Inflammatory macrophage treated with lipopolysaccharide for 4 hours (primary cell): ENCODE measurements at regions not wholly inside any gene's neighbourhood (a gene's known extent, or its start where the extent isn't known, plus 50 kb on each side); places are given as distances from the start of the nearest gene placed in this dataset.

Source experiments
- DNase-seq: peaks from one replicate; pipeline ENCODE4 v3.0.0-alpha.2; 2020

GRCh38 chr9:79809316-79809876 is 237.6 kb downstream of the TLE4 start:
- no peak for DNase-seq

GRCh38 chr9:79807971-79808370 is 236.2 kb downstream of the TLE4 start:
- DNase-seq = no peak

DNA sequence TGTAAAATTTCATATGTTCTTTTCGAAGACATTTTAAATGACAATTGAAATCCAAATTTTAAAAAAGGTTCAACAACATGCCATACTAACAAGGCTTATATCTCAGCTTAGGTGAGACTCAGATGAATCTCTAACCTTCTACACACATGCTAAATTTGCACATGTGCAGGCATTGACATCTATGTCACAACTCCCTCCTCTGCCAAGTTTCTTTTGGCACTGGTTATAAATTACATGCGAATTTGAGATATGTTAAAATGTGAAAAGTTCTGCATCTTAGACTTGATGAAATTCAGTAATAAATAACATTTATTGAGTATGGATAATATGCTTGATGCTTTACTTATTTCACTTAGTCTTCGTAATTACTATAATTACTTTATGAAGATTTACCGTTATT is 234.3 kb downstream of the TLE4 start:
- DNase-seq = no peak

- no peak for DNase-seq
Measured at GRCh38 chr9:79801459-79801858, 229.7 kb downstream of the TLE4 start.

DNA sequence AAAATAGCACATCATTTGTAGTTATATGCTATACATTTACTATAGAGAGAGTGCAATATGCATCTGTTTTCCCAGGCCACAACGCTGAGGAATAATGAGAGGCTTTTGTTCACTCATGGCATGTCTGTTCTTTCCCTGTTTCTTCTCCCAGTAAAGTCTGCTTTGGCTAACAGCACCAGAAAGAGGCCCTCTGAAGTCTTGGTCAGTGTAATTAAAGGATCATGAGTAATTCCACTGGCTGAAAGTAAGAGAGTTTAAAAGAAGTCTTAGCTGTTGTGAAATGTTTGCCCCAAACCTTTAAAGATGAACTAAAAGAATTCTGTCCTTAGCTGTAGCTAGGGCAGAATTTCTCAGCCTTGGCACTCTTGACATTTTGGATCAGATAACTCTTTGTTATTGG is 228.8 kb downstream of the TLE4 start:
- DNase-seq = no peak

DNA sequence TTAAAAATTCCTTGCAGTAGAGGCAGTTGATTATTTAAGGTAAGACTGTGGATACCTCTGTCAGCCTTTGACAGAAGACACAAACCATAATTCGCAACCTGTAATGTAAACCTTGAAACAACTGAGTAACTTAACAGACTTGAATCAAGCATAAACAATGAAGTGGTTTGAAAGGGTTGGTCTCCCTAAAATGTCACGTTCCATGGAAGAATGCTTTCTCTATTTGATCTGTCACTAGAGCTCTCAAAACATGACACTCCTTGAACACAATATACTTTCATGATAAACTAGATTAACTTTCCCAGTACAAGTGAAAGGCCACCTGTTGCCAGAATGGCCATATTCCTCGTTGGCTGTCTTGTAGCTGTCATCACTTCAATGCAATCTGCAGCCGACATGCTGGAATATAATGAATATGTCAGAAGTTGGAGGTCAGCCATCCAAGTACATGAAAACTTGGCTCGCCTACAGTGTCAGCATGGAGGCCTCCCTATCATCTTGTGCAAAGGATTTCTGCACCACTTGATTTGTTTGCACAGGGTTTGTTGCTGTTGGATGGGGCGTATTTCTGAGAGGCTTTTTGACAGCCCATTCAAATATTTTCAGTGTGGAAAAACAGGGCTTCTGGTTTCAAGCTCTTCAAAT is 228.0 kb downstream of the TLE4 start:
- DNase-seq = no peak

GRCh38 chr9:79798450-79798849 is 226.7 kb downstream of the TLE4 start:
- DNase-seq = no peak

- no peak for DNase-seq
Measured at GRCh38 chr9:79796411-79796810, 224.6 kb downstream of the TLE4 start.

GRCh38 chr9:79788662-79789061 is 216.9 kb downstream of the TLE4 start:
- DNase-seq = no peak

GRCh38 chr9:79781263-79781662 is 209.5 kb downstream of the TLE4 start:
- DNase-seq = no peak

- no peak for DNase-seq
Measured at GRCh38 chr9:79780559-79780958, 208.8 kb downstream of the TLE4 start.

DNA sequence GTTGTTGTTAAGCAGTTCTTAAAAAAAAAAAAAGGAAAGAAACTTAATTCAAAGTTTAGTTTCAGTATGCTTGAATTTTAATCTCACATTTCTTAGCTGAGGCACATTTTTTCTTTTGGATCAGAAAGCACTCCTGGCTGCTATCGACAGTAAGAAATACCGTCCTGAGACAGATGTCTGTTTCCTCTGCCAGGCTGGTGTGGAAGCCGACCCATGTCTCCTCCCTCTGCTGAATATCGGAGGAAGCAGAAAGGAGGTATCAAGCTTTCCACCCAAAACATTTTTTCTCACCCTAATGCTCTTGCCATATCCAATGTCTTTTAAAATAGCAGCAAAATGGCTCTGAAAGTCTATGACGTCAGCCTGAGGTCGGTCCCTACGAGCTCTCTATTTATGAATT is 208.1 kb downstream of the TLE4 start:
- no peak for DNase-seq

- no peak for DNase-seq
Measured at GRCh38 chr9:79778581-79778980, 206.8 kb downstream of the TLE4 start.

- no peak for DNase-seq
Measured at GRCh38 chr9:79776581-79776980, 204.8 kb downstream of the TLE4 start.
